Stimulated activated CD4-positive, alpha-beta T cell treated with anti-CD3 and anti-CD28 coated beads, TNF-alpha, amount 100 ng/mL, for 24 hours (primary cell): ENCODE measurements at regions not wholly inside any gene's neighbourhood (a gene's known extent, or its start where the extent isn't known, plus 50 kb on each side); places are given as distances from the start of the nearest gene placed in this dataset.
"Not testable (repeated sequence)": the region's sequence is repeated elsewhere in the genome, so short reads cannot be mapped to it uniquely, and the experiment has no call there.

Experiments used
- DNase-seq, 3 experiments: peaks; one replicate each; pipeline ENCODE4 v3.0.0-alpha.2; 2020; ENCODE audit warnings: low read depth in 3 of 3

GRCh38 chr2:89213811-89214210, 522.3 kb downstream of the RPIA start:
- not testable (repeated sequence) for DNase-seq

GRCh38 chr2:89221474-89221873, 530.0 kb downstream of the RPIA start:
- not testable (repeated sequence) for DNase-seq

- DNase-seq = not testable (repeated sequence)
These were observed 530.7 kb downstream of the RPIA start for GRCh38 chr2:89222063-89222732.

- not testable (repeated sequence) for DNase-seq
These were observed 533.3 kb downstream of the RPIA start for GRCh38 chr2:89224803-89225202.

- DNase-seq = not testable (repeated sequence)
These were observed 538.5 kb downstream of the RPIA start for GRCh38 chr2:89229979-89230378.

GRCh38 chr2:89231241-89231640, 539.8 kb downstream of the RPIA start:
- DNase-seq = not testable (repeated sequence)

GRCh38 chr2:89233931-89234330, 542.5 kb downstream of the RPIA start:
- DNase-seq = not testable (repeated sequence)

GRCh38 chr2:89234818-89235466, 543.5 kb downstream of the RPIA start:
- not testable (repeated sequence) for DNase-seq

GRCh38 chr2:89236832-89237450, 545.5 kb downstream of the RPIA start:
- not testable (repeated sequence) for DNase-seq

GRCh38 chr2:89237783-89238182, 546.3 kb downstream of the RPIA start:
- DNase-seq = not testable (repeated sequence)

GRCh38 chr2:89243114-89243700, 551.7 kb downstream of the RPIA start:
- DNase-seq = peak in 1 of 3 experiments; percentile 1

- not testable (repeated sequence) for DNase-seq
These were observed 552.9 kb downstream of the RPIA start for GRCh38 chr2:89244407-89244806.

- DNase-seq = not testable (repeated sequence)
These were observed 554.0 kb downstream of the RPIA start for GRCh38 chr2:89245478-89245877.

GRCh38 chr2:89246027-89246426, 554.6 kb downstream of the RPIA start:
- DNase-seq = not testable (repeated sequence)

GRCh38 chr2:89246620-89247019, 555.1 kb downstream of the RPIA start:
- not testable (repeated sequence) for DNase-seq

- DNase-seq = not testable (repeated sequence)
These were observed 563.5 kb downstream of the RPIA start for GRCh38 chr2:89255013-89255412.

- DNase-seq = not testable (repeated sequence)
These were observed 582.0 kb downstream of the RPIA start for GRCh38 chr2:89273443-89273842.

- not testable (repeated sequence) for DNase-seq
These were observed 589.1 kb downstream of the RPIA start for GRCh38 chr2:89280536-89280935.

- not testable (repeated sequence) for DNase-seq
These were observed 595.1 kb downstream of the RPIA start for GRCh38 chr2:89286448-89287080.

GRCh38 chr2:89287084-89287483, 595.6 kb downstream of the RPIA start:
- not testable (repeated sequence) for DNase-seq

- DNase-seq = not testable (repeated sequence)
These were observed 600.3 kb downstream of the RPIA start for GRCh38 chr2:89291717-89292298.
